B cell (primary cell): ENCODE measurements at regions not wholly inside any gene's neighbourhood (a gene's known extent, or its start where the extent isn't known, plus 50 kb on each side); places are given as distances from the start of the nearest gene placed in this dataset.

Experiments
- ATAC-seq: fragments of 200-7000 bp; cut with Tn5 transposase; one replicate; pipeline ENCODE4 v1.10.0; 2021; ENCODE audit warnings: low read depth, mild to moderate bottlenecking, moderate number of reproducible peaks, moderate library complexity
- CTCF ChIA-PET: fragments of 350-600 bp; sonication (Branson Sonifier 250); formaldehyde crosslinking; loops from one replicate; lab custom pipeline; 2021; ENCODE audit warnings: antibody characterized with exemption, inconsistent platforms; lab: Charles Lee
- POLR2A ChIA-PET: fragments of 350-600 bp; sonication (Branson Sonifier 250); formaldehyde crosslinking; loops from one replicate; lab custom pipeline; 2021; ENCODE audit warnings: antibody characterized with exemption; lab: Charles Lee
- DNase-seq: peaks from one replicate; pipeline ENCODE4 v3.0.0; 2013
- H2AFZ ChIP-seq: 2 replicates; pipeline ENCODE4 v1.6.1; 2012; ENCODE audit warnings: mild to moderate bottlenecking, low read depth, low read length; ENCODE audit not compliant: insufficient read depth, poor library complexity, severe bottlenecking
- H3K27ac ChIP-seq, 2 donors: 1 replicate in 1 of 2; 2 replicates in 1 of 2; pipeline ENCODE4 v1.5.1; 2012 to 2013; ENCODE audit warnings: low read length in 2 of 2, mild to moderate bottlenecking in 2 of 2, moderate library complexity in 1 of 2
- H3K27me3 ChIP-seq, 4 experiments: fragments of 200-600 bp in 1 of 4; sonication (generic) in 1 of 4; replicated peaks in 1 of 4; 1 replicate in 2 of 4; 2 replicates in 2 of 4; pipeline versions ENCODE4 v1.6.1 to v1.7.0; 2013 to 2016; ENCODE audit warnings: low read length in 3 of 4, mild to moderate bottlenecking in 2 of 4, mixed read lengths in 1 of 4, moderate library complexity in 1 of 4; ENCODE audit not compliant: insufficient read depth in 4 of 4, control insufficient read depth in 3 of 4; ENCODE audit errors: control extremely low read depth in 1 of 4
- H3K36me3 ChIP-seq, 2 experiments: replicated peaks in 1 of 2; 1 replicate in 1 of 2; 2 replicates in 1 of 2; pipeline versions ENCODE4 v1.6.1 to v1.7.1; 2013; ENCODE audit warnings: low read length in 1 of 2; ENCODE audit not compliant: insufficient read depth in 2 of 2, control insufficient read depth in 1 of 2; ENCODE audit errors: control extremely low read depth in 1 of 2, extremely low read depth in 1 of 2
- H3K4me1 ChIP-seq, 2 donors: fragments of 200-600 bp in 1 of 2; sonication (generic) in 1 of 2; 1 replicate in 1 of 2; 2 replicates in 1 of 2; pipeline versions ENCODE4 v1.5.1 to v1.6.1; 2013 to 2017; ENCODE audit warnings: low read length in 2 of 2; ENCODE audit not compliant: control insufficient read depth in 2 of 2, insufficient read depth in 2 of 2
- H3K4me2 ChIP-seq: replicated peaks from 2 replicates; pipeline ENCODE3; 2012; ENCODE audit warnings: mild to moderate bottlenecking, low read depth, low read length; ENCODE audit not compliant: poor library complexity, severe bottlenecking
- H3K4me3 ChIP-seq, 5 experiments: fragments of 200-600 bp in 1 of 5; sonication (generic) in 1 of 5; 1 replicate in 3 of 5; 2 replicates in 2 of 5; pipeline versions ENCODE4 v1.5.1 to v1.7.0; 2011 to 2016; ENCODE audit warnings: low read length in 4 of 5, mild to moderate bottlenecking in 4 of 5, low read depth in 2 of 5, control low read depth in 1 of 5, moderate library complexity in 1 of 5; ENCODE audit not compliant: insufficient read depth in 1 of 5; ENCODE audit errors: control extremely low read depth in 1 of 5, extremely low read depth in 1 of 5
- H3K79me2 ChIP-seq: fragments of 200-600 bp; sonication (generic); one replicate; pipeline ENCODE4 v1.6.0; 2016; ENCODE audit warnings: low read length; ENCODE audit not compliant: control insufficient read depth, insufficient read depth
- H3K9ac ChIP-seq: fragments of 200-600 bp; sonication (generic); 2 replicates; pipeline ENCODE4 v1.6.1; 2017; ENCODE audit warnings: mild to moderate bottlenecking, low read length, moderate library complexity
- H3K9me3 ChIP-seq, 3 donors: one replicate each; pipeline versions ENCODE4 v1.6.1 to v1.7.1; 2013; ENCODE audit warnings: low read length in 2 of 3; ENCODE audit not compliant: control insufficient read depth in 2 of 3, insufficient read depth in 1 of 3; ENCODE audit errors: control extremely low read depth in 1 of 3
- H4K20me1 ChIP-seq: 2 replicates; pipeline ENCODE4 v1.6.0; 2012; ENCODE audit warnings: mild to moderate bottlenecking, low read length; ENCODE audit not compliant: insufficient read depth, control insufficient read depth, poor library complexity, severe bottlenecking
- H3K27ac Mint-ChIP-seq: one replicate; pipeline ENCODE4 v1.8.0; 2021; ENCODE audit warnings: mixed read lengths
- H3K27me3 Mint-ChIP-seq: one replicate; pipeline ENCODE4 v1.8.0; 2021; ENCODE audit warnings: mixed read lengths
- H3K4me1 Mint-ChIP-seq: one replicate; pipeline ENCODE4 v1.8.0; 2021; ENCODE audit warnings: mixed read lengths
- H3K4me3 Mint-ChIP-seq: one replicate; pipeline ENCODE4 v1.8.0; 2021; ENCODE audit warnings: mixed read lengths
- H3K9me3 Mint-ChIP-seq: one replicate; pipeline ENCODE4 v1.8.0; 2022; ENCODE audit warnings: mixed read lengths; ENCODE audit not compliant: insufficient read depth
- EZH2 ChIP-seq: IDR thresholded peaks from 2 replicates; pipeline ENCODE4 v1.6.1; 2012; ENCODE audit warnings: borderline replicate concordance, low read depth, mild to moderate bottlenecking, moderate library complexity, low read length; ENCODE audit not compliant: insufficient read depth, poor library complexity, severe bottlenecking
- WGBS: methylation state at CpG from one replicate; pipeline ENCODE4 v1.1.5; 2013; ENCODE audit warnings: missing lambda C conversion rate; ENCODE audit not compliant: insufficient coverage; 5-methylcytosine and 5-hydroxymethylcytosine counted together
- intact Hi-C: fragments of 100-400 bp; cut with micrococcal nuclease; formaldehyde crosslinking; loops from one replicate; pipeline ENCODE4 v1.10.0; 2022
- TF ChIP-seq, protein P1 (sequence below): fragments of 200-600 bp; IDR thresholded peaks from one replicate; pipeline ENCODE4 v1.8.0; 2022; ENCODE audit warnings: antibody characterized with exemption, mild to moderate bottlenecking

DNA sequence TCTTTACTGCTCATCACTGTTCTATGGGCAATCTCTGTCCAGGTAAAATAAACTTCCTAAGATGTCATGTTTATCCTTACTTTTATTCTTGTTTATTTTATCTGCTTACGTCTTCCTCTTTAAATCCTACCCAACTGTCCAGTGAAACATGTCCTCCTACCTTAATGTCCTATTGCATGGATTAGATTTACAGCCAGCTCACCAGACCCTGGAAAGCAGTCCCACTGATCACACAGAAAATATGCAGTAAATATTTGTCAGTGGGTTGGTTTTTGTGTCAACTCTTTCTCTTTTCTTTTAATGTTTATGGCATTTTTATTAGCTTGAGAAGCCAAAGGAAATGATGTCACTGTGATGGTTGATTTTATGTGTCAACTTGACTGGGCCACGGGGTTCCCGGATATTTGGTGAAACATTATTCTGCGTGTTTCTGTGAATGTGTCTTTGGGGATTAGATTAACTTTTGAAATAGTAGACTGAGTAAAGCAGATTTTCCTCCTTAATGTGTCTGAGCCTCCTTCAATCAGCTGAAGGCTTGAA lies 258.3 kb downstream of the SRGAP2C start:
- WGBS, result 67% methylated on average over 1 of the region's 4 CpGs
- ChIA-PET POLR2A (no interaction called here), CTCF (interaction anchor here (0.7 kb wide), 1 partner anchor 38 kb away, joined by 3 read pairs; no protein-coding TSS in a partner anchor)
- H3K27ac ChIP-seq, result no peak overlapping the region
- H3K4me1 Mint-ChIP-seq, result no peaks in the 10 kb centered on the region
- H3K27me3 Mint-ChIP-seq, result no peaks in the 10 kb centered on the region
- no peaks in the 10 kb centered on the region for H3K36me3 ChIP-seq
- no peak overlapping the region for H2AFZ ChIP-seq
- peaks cover 6% of the 10 kb centered on the region for H3K9me3 Mint-ChIP-seq
- TF ChIP-seq, protein P1, sequence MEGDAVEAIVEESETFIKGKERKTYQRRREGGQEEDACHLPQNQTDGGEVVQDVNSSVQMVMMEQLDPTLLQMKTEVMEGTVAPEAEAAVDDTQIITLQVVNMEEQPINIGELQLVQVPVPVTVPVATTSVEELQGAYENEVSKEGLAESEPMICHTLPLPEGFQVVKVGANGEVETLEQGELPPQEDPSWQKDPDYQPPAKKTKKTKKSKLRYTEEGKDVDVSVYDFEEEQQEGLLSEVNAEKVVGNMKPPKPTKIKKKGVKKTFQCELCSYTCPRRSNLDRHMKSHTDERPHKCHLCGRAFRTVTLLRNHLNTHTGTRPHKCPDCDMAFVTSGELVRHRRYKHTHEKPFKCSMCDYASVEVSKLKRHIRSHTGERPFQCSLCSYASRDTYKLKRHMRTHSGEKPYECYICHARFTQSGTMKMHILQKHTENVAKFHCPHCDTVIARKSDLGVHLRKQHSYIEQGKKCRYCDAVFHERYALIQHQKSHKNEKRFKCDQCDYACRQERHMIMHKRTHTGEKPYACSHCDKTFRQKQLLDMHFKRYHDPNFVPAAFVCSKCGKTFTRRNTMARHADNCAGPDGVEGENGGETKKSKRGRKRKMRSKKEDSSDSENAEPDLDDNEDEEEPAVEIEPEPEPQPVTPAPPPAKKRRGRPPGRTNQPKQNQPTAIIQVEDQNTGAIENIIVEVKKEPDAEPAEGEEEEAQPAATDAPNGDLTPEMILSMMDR, result no peak
- TF ChIP-seq EZH2, result no peak
- H4K20me1 ChIP-seq, result no peaks in the 10 kb centered on the region
- ATAC-seq (no peak), DNase-seq (no peak)
- intact Hi-C loops, result no loop called here
- no peaks in the 10 kb centered on the region for H3K4me1 ChIP-seq
- H3K27me3 ChIP-seq, result no peaks in the 10 kb centered on the region
- no peak overlapping the region for H3K4me3 Mint-ChIP-seq
- no peak overlapping the region for H3K9ac ChIP-seq
- H3K4me2 ChIP-seq, result no peak overlapping the region
- no peaks in the 10 kb centered on the region for H3K9me3 ChIP-seq
- no peaks in the 10 kb centered on the region for H3K79me2 ChIP-seq
- no peak overlapping the region for H3K4me3 ChIP-seq
- H3K27ac Mint-ChIP-seq, result no peak overlapping the region

DNA sequence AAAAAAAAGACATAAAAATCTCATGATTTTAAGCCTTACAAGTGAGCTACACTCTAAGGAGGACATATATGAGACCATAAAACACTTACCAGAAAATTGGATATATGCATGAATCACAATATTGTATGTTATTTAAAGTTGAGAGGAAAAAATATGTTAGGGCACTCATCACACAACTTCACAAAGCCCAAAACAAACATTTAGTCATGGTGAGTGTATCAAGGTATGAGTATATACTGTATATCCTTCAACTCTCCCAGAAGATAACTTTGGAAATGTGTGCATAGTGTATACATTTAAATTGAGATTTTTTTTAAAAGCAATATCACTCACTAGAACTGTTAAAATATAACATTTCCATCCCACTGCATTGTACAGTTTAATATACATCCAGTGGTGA lies 259.3 kb downstream of the SRGAP2C start:
- intact Hi-C loops, result no loop called here
- H3K4me1 Mint-ChIP-seq, result no peaks in the 10 kb centered on the region

More for the DNA sequence above, 259.3 kb downstream of the SRGAP2C start:
- no peak for DNase-seq
- H2AFZ ChIP-seq, result peak overlapping the region; percentile 30
- no peaks in the 10 kb centered on the region for H4K20me1 ChIP-seq
- Mint-ChIP-seq H3K27ac (no peak overlapping the region), H3K9me3 (peaks cover 6% of the 10 kb centered on the region), H3K4me3 (no peak overlapping the region), H3K27me3 (no peaks in the 10 kb centered on the region)
- POLR2A ChIA-PET, result no interaction called here
- no peaks in the 10 kb centered on the region for H3K9me3 ChIP-seq
- H3K4me3 ChIP-seq, result no peak overlapping the region
- H3K9ac ChIP-seq, result no peak overlapping the region
- H3K4me1 ChIP-seq, result no peaks in the 10 kb centered on the region
- H3K27me3 ChIP-seq, result no peaks in the 10 kb centered on the region
- CTCF ChIA-PET, result no interaction called here
- H3K4me2 ChIP-seq, result no peak overlapping the region
- no peaks in the 10 kb centered on the region for H3K36me3 ChIP-seq
- no peak overlapping the region for H3K27ac ChIP-seq
- ATAC-seq, result no peak
- H3K79me2 ChIP-seq, result no peaks in the 10 kb centered on the region
- no peak for TF ChIP-seq EZH2
- TF ChIP-seq, protein P1, result no peak
